SU-DHL-6 (cell line): ENCODE measurements at regions not wholly inside any gene's neighbourhood (a gene's known extent, or its start where the extent isn't known, plus 50 kb on each side); places are given as distances from the start of the nearest gene placed in this dataset.

ENCODE experiments used
- H2AFZ ChIP-seq: fragments of 200-600 bp; sonication (generic); 2 replicates; pipeline ENCODE4 v1.6.1; 2014; ENCODE audit warnings: low read depth, mild to moderate bottlenecking, moderate library complexity, mixed read lengths, antibody characterized with exemption, low read length; ENCODE audit not compliant: severe bottlenecking
- H3F3A ChIP-seq: fragments of 200-600 bp; shearing (Covaris generic); 2 replicates; pipeline ENCODE4 v1.6.0; 2016; ENCODE audit warnings: antibody characterized with exemption, mild to moderate bottlenecking; ENCODE audit not compliant: insufficient read depth
- H3K27ac ChIP-seq: fragments of 200-600 bp; sonication (generic); 2 replicates; pipeline ENCODE4 v1.5.1; 2016; ENCODE audit warnings: low read depth, mild to moderate bottlenecking, low read length, moderate library complexity, mixed read lengths
- H3K27me3 ChIP-seq: fragments of 200-600 bp; sonication (generic), shearing (Covaris generic); 2 replicates; pipeline ENCODE4 v1.6.0; 2014; ENCODE audit warnings: mild to moderate bottlenecking, low read length
- H3K36me3 ChIP-seq: fragments of 200-600 bp; sonication (generic); 2 replicates; pipeline ENCODE4 v1.6.1; 2014; ENCODE audit warnings: mild to moderate bottlenecking, low read length, mixed read lengths
- H3K4me2 ChIP-seq: fragments of 300-600, 200-600 bp; shearing (Covaris generic), sonication (generic); 2 replicates; pipeline ENCODE4 v1.6.0; 2014; ENCODE audit warnings: low read length, low read depth, mild to moderate bottlenecking; ENCODE audit not compliant: poor library complexity, severe bottlenecking
- H3K4me3 ChIP-seq: fragments of 200-600 bp; sonication (generic); 2 replicates; pipeline ENCODE4 v1.5.1; 2014; ENCODE audit warnings: antibody characterized with exemption, low read length, mild to moderate bottlenecking, mixed read lengths; ENCODE audit not compliant: insufficient read depth, poor library complexity, severe bottlenecking
- H3K79me2 ChIP-seq: fragments of 200-600 bp; sonication (generic); 2 replicates; pipeline ENCODE4 v1.6.1; 2014; ENCODE audit warnings: mild to moderate bottlenecking, low read length, moderate library complexity; ENCODE audit not compliant: insufficient read depth
- H3K9ac ChIP-seq: fragments of 200-600 bp; sonication (generic); 2 replicates; pipeline ENCODE4 v1.7.0; 2014; ENCODE audit warnings: mild to moderate bottlenecking, low read length
- H3K9me2 ChIP-seq: fragments of 200-600 bp; sonication (generic); replicated peaks from 2 replicates; pipeline ENCODE4 v1.6.1; 2014; ENCODE audit warnings: low read length; ENCODE audit not compliant: insufficient read depth
- H3K9me3 ChIP-seq: fragments of 200-600 bp; sonication (generic); 2 replicates; pipeline ENCODE4 v1.6.1; 2014; ENCODE audit warnings: low read length, mixed read lengths; ENCODE audit not compliant: insufficient read depth
- H4K20me1 ChIP-seq: fragments of 200-600 bp; sonication (generic); 2 replicates; pipeline ENCODE4 v1.6.1; 2014; ENCODE audit warnings: low read depth, mild to moderate bottlenecking, antibody characterized with exemption, low read length, moderate library complexity, mixed read lengths
- EZH2phosphoT487 ChIP-seq: fragments of 200-600 bp; sonication (generic), shearing (Covaris generic); conservative IDR thresholded peaks from 2 replicates; pipeline ENCODE4 v1.6.1; 2018; ENCODE audit warnings: mild to moderate bottlenecking, antibody characterized with exemption, low read length, moderate library complexity, mixed read lengths
- TF ChIP-seq, protein P1 (sequence below): fragments of 200-600 bp; sonication (generic); IDR thresholded peaks from one replicate; pipeline ENCODE4 v1.5.1; 2017; ENCODE audit warnings: antibody characterized with exemption, mild to moderate bottlenecking, low read length, moderate library complexity; ENCODE audit not compliant: insufficient read depth, poor library complexity, severe bottlenecking

- H3K9me2 ChIP-seq = no peaks in the 10 kb centered on the region
- no peak overlapping the region for H3K4me2 ChIP-seq
- no peaks in the 10 kb centered on the region for H3K9me3 ChIP-seq
Observed at GRCh38 chr10:36393801-36394200, 731.6 kb upstream of the ANKRD30A start.

GRCh38 chr10:36391405-36391804 is 734.0 kb upstream of the ANKRD30A start:
- no peaks in the 10 kb centered on the region for H3K79me2 ChIP-seq
- no peaks in the 10 kb centered on the region for H3K9me3 ChIP-seq
- H3K27me3 ChIP-seq = no peaks in the 10 kb centered on the region
- H3K9me2 ChIP-seq = no peaks in the 10 kb centered on the region
- no peak overlapping the region for H2AFZ ChIP-seq
- H3K27ac ChIP-seq = no peak overlapping the region
- H4K20me1 ChIP-seq = no peaks in the 10 kb centered on the region
- H3F3A ChIP-seq = no peaks in the 10 kb centered on the region
- no peak overlapping the region for H3K4me2 ChIP-seq
- H3K36me3 ChIP-seq = no peaks in the 10 kb centered on the region
- no peak for TF ChIP-seq EZH2phosphoT487
- TF ChIP-seq, protein P1, sequence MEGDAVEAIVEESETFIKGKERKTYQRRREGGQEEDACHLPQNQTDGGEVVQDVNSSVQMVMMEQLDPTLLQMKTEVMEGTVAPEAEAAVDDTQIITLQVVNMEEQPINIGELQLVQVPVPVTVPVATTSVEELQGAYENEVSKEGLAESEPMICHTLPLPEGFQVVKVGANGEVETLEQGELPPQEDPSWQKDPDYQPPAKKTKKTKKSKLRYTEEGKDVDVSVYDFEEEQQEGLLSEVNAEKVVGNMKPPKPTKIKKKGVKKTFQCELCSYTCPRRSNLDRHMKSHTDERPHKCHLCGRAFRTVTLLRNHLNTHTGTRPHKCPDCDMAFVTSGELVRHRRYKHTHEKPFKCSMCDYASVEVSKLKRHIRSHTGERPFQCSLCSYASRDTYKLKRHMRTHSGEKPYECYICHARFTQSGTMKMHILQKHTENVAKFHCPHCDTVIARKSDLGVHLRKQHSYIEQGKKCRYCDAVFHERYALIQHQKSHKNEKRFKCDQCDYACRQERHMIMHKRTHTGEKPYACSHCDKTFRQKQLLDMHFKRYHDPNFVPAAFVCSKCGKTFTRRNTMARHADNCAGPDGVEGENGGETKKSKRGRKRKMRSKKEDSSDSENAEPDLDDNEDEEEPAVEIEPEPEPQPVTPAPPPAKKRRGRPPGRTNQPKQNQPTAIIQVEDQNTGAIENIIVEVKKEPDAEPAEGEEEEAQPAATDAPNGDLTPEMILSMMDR = no peak
- no peak overlapping the region for H3K4me3 ChIP-seq
- no peak overlapping the region for H3K9ac ChIP-seq

More at GRCh38 chr10:36393801-36394200, 731.6 kb upstream of the ANKRD30A start:
- no peaks in the 10 kb centered on the region for H4K20me1 ChIP-seq
- TF ChIP-seq EZH2phosphoT487 = no peak
- TF ChIP-seq, protein P1 = no peak
- H3F3A ChIP-seq = no peaks in the 10 kb centered on the region
- H3K4me3 ChIP-seq = no peak overlapping the region
- H3K36me3 ChIP-seq = no peaks in the 10 kb centered on the region
- H3K27me3 ChIP-seq = no peaks in the 10 kb centered on the region
- H2AFZ ChIP-seq = no peak overlapping the region
- H3K27ac ChIP-seq = no peak overlapping the region
- H3K9ac ChIP-seq = no peak overlapping the region
- H3K79me2 ChIP-seq = no peaks in the 10 kb centered on the region

- H3K4me2 ChIP-seq = no peak overlapping the region
- H3K9me3 ChIP-seq = no peaks in the 10 kb centered on the region
- H3K27me3 ChIP-seq = no peaks in the 10 kb centered on the region
- no peak overlapping the region for H2AFZ ChIP-seq
- TF ChIP-seq EZH2phosphoT487 = no peak
- TF ChIP-seq, protein P1 = no peak
- no peak overlapping the region for H3K4me3 ChIP-seq
- H3K9ac ChIP-seq = no peak overlapping the region
- no peaks in the 10 kb centered on the region for H4K20me1 ChIP-seq
- H3F3A ChIP-seq = no peaks in the 10 kb centered on the region
- H3K36me3 ChIP-seq = no peaks in the 10 kb centered on the region
- no peaks in the 10 kb centered on the region for H3K79me2 ChIP-seq
- no peak overlapping the region for H3K27ac ChIP-seq
- no peaks in the 10 kb centered on the region for H3K9me2 ChIP-seq
Observed at GRCh38 chr10:36390221-36390620, 735.2 kb upstream of the ANKRD30A start.
